Endodermal cell (in vitro differentiated cells): ENCODE measurements at regions not wholly inside any gene's neighbourhood (a gene's known extent, or its start where the extent isn't known, plus 50 kb on each side); places are given as distances from the start of the nearest gene placed in this dataset.

Experiments
- DNase-seq: peaks from one replicate; pipeline ENCODE4 v3.0.0-alpha.2; 2017
- H3K27ac ChIP-seq: 2 replicates; pipeline ENCODE4 v1.5.1; 2013; ENCODE audit warnings: mild to moderate bottlenecking, low read depth, low read length, moderate library complexity
- H3K27me3 ChIP-seq: 2 replicates; pipeline ENCODE4 v1.6.1; 2013; ENCODE audit warnings: mild to moderate bottlenecking, low read length, moderate library complexity; ENCODE audit not compliant: insufficient read depth, control insufficient read depth, poor library complexity, severe bottlenecking
- H3K36me3 ChIP-seq: 2 replicates; pipeline ENCODE4 v1.7.0; 2013; ENCODE audit warnings: mild to moderate bottlenecking, low read length, moderate library complexity; ENCODE audit not compliant: control insufficient read depth, insufficient read depth
- H3K4me1 ChIP-seq: one replicate; pipeline ENCODE4 v1.7.0; 2013; ENCODE audit warnings: low read length; ENCODE audit not compliant: control insufficient read depth, insufficient read depth
- H3K4me3 ChIP-seq: 2 replicates; pipeline ENCODE4 v1.5.1; 2013; ENCODE audit warnings: mild to moderate bottlenecking, low read length, moderate library complexity
- H3K9ac ChIP-seq: 2 replicates; pipeline ENCODE4 v1.6.1; 2013; ENCODE audit warnings: mild to moderate bottlenecking, low read length, moderate library complexity; ENCODE audit not compliant: poor library complexity, severe bottlenecking; ENCODE audit errors: extremely low read depth
- H3K9me3 ChIP-seq: 2 replicates; pipeline ENCODE4 v1.6.1; 2013; ENCODE audit warnings: mild to moderate bottlenecking, low read length, moderate library complexity; ENCODE audit not compliant: control insufficient read depth
- H3K27ac Mint-ChIP-seq: 2 replicates; pipeline ENCODE4 v1.8.0; 2020; ENCODE audit warnings: mixed read lengths
- H3K27me3 Mint-ChIP-seq: 2 replicates; pipeline ENCODE4 v1.8.0; 2021; ENCODE audit warnings: mild to moderate bottlenecking, mixed read lengths; ENCODE audit not compliant: insufficient read depth
- H3K36me3 Mint-ChIP-seq: 2 replicates; pipeline ENCODE4 v1.8.0; 2020; ENCODE audit warnings: low read depth, mixed read lengths
- H3K4me1 Mint-ChIP-seq: 2 replicates; pipeline ENCODE4 v1.8.0; 2020; ENCODE audit warnings: mixed read lengths
- H3K4me3 Mint-ChIP-seq: 2 replicates; pipeline ENCODE4 v1.8.0; 2020; ENCODE audit warnings: mild to moderate bottlenecking, moderate library complexity, mixed read lengths
- H3K9me3 Mint-ChIP-seq: 2 replicates; pipeline ENCODE4 v1.8.0; 2020; ENCODE audit warnings: mild to moderate bottlenecking, mixed read lengths
- CTCF ChIP-seq: fragments of 200-600 bp; sonication (generic); conservative IDR thresholded peaks from 2 replicates; pipeline ENCODE4 v1.5.0; 2021; ENCODE audit warnings: antibody characterized with exemption, mild to moderate bottlenecking
- WGBS, 2 experiments: methylation state at CpG; one replicate each; pipeline versions ENCODE4 v1.1.5 to v1.1.7; 2013; ENCODE audit warnings: missing lambda C conversion rate in 2 of 2, mixed read lengths in 1 of 2; ENCODE audit not compliant: insufficient coverage in 1 of 2, insufficient read length in 1 of 2; 5-methylcytosine and 5-hydroxymethylcytosine counted together
- microRNA-seq: library from miRNA; unstranded; fragments of <30 nt; microRNA quantifications from one replicate; pipeline ENCODE4 v1.2.0, GENCODE V29; 2020; ENCODE audit warnings: borderline microRNAs expressed

- Histone ChIP-seq H3K27ac (no peak overlapping the region), H3K4me1 (no peaks in the 10 kb centered on the region), H3K9ac (no peak overlapping the region), H3K36me3 (no peaks in the 10 kb centered on the region), H3K4me3 (no peak overlapping the region), H3K9me3 (no peaks in the 10 kb centered on the region), H3K27me3 (no peaks in the 10 kb centered on the region)
- Mint-ChIP-seq H3K27ac (no peak overlapping the region), H3K9me3 (no peaks in the 10 kb centered on the region), H3K27me3 (no peaks in the 10 kb centered on the region), H3K4me1 (peaks cover 6% of the 10 kb centered on the region), H3K4me3 (no peak overlapping the region), H3K36me3 (no peaks in the 10 kb centered on the region)
- WGBS, 2 experiments, result 94 to 97% methylated on average over 3 to 15 of the region's 16 CpGs
- DNase-seq, result no peak
- TF ChIP-seq CTCF, result no peak
These were observed 50.4 kb upstream of the CXADR start for GRCh38 chr21:17462276-17462981.

Small RNA genes lying in the stretch of these regions (microRNA-seq; reads per million reads assigned to microRNA genes)
- 3.9 reads per million, percentile 26 among the genes with 10 or more reads in this experiment for gene MIR125B2
- 465 reads per million, percentile 90 among the genes with 10 or more reads in this experiment for gene MIR99A
- 43.9 reads per million, percentile 66 among the genes with 10 or more reads in this experiment for gene MIRLET7C
